GM21423 (cell line): ENCODE measurements at regions not wholly inside any gene's neighbourhood (a gene's known extent, or its start where the extent isn't known, plus 50 kb on each side); places are given as distances from the start of the nearest gene placed in this dataset.

ENCODE experiments used
- ATAC-seq: cut with Tn5 transposase; IDR thresholded peaks from one replicate; pipeline ENCODE4 v1.9.1; 2021; ENCODE audit warnings: mild to moderate bottlenecking, moderate library complexity; ENCODE audit not compliant: unreplicated experiment

GRCh38 chr13:91181892-91182291 is 165.6 kb upstream of the MIR17HG start:
- ATAC-seq, result no peak

- ATAC-seq, result no peak
Measured at GRCh38 chr13:91184244-91184926, 163.1 kb upstream of the MIR17HG start.

- ATAC-seq, result no peak
Measured at GRCh38 chr13:91185294-91185863, 162.1 kb upstream of the MIR17HG start.

GRCh38 chr13:91187522-91187921 is 160.0 kb upstream of the MIR17HG start:
- ATAC-seq, result no peak

- ATAC-seq, result no peak
Measured at GRCh38 chr13:91189506-91189905, 158.0 kb upstream of the MIR17HG start.

- no peak for ATAC-seq
Measured at GRCh38 chr13:91193358-91193757, 154.1 kb upstream of the MIR17HG start.

- ATAC-seq, result no peak
Measured at GRCh38 chr13:91195789-91196188, 151.7 kb upstream of the MIR17HG start.

- ATAC-seq, result no peak
Measured at GRCh38 chr13:91196958-91197357, 150.5 kb upstream of the MIR17HG start.

- ATAC-seq, result no peak
Measured at GRCh38 chr13:91199866-91200265, 147.6 kb upstream of the MIR17HG start.

GRCh38 chr13:91200486-91200885 is 147.0 kb upstream of the MIR17HG start:
- no peak for ATAC-seq

GRCh38 chr13:91203430-91203829 is 144.1 kb upstream of the MIR17HG start:
- no peak for ATAC-seq

GRCh38 chr13:91207261-91207660 is 140.2 kb upstream of the MIR17HG start:
- no peak for ATAC-seq

GRCh38 chr13:91211510-91211909 is 136.0 kb upstream of the MIR17HG start:
- no peak for ATAC-seq

GRCh38 chr13:91212231-91212630 is 135.3 kb upstream of the MIR17HG start:
- ATAC-seq, result no peak

- no peak for ATAC-seq
Measured at GRCh38 chr13:91214031-91214430, 133.5 kb upstream of the MIR17HG start.

GRCh38 chr13:91216928-91217700 is 130.4 kb upstream of the MIR17HG start:
- ATAC-seq, result no peak

GRCh38 chr13:91219201-91219600 is 128.3 kb upstream of the MIR17HG start:
- no peak for ATAC-seq

- no peak for ATAC-seq
Measured at GRCh38 chr13:91220872-91221271, 126.6 kb upstream of the MIR17HG start.

- no peak for ATAC-seq
Measured at GRCh38 chr13:91228108-91228507, 119.4 kb upstream of the MIR17HG start.

GRCh38 chr13:91228940-91229339 is 118.5 kb upstream of the MIR17HG start:
- no peak for ATAC-seq

- no peak for ATAC-seq
Measured at GRCh38 chr13:91232716-91233115, 114.8 kb upstream of the MIR17HG start.

- ATAC-seq, result no peak
Measured at GRCh38 chr13:91233291-91233690, 114.2 kb upstream of the MIR17HG start.
